ENCODE measurements at regions not wholly inside any gene's neighbourhood (a gene's known extent, or its start where the extent isn't known, plus 50 kb on each side); places are given as distances from the start of the nearest gene placed in this dataset.

GRCh38 chr1:185495898-185496297, 178.9 kb upstream of the IVNS1ABP start:
- peak; percentile 60 for DNase-seq

- no peak for DNase-seq
Measured at GRCh38 chr1:185495007-185495406, 178.0 kb upstream of the IVNS1ABP start.

GRCh38 chr1:185492089-185492825, 175.2 kb upstream of the IVNS1ABP start:
- no peak for DNase-seq

GRCh38 chr1:185491604-185492003, 174.6 kb upstream of the IVNS1ABP start:
- no peak for DNase-seq

GRCh38 chr1:185490924-185491323, 173.9 kb upstream of the IVNS1ABP start:
- no peak for DNase-seq

- no peak for DNase-seq
Measured at GRCh38 chr1:185489406-185489805, 172.4 kb upstream of the IVNS1ABP start.

GRCh38 chr1:185488808-185489207, 171.8 kb upstream of the IVNS1ABP start:
- DNase-seq, result no peak

- DNase-seq, result no peak
Measured at GRCh38 chr1:185487936-185488335, 170.9 kb upstream of the IVNS1ABP start.

DNA sequence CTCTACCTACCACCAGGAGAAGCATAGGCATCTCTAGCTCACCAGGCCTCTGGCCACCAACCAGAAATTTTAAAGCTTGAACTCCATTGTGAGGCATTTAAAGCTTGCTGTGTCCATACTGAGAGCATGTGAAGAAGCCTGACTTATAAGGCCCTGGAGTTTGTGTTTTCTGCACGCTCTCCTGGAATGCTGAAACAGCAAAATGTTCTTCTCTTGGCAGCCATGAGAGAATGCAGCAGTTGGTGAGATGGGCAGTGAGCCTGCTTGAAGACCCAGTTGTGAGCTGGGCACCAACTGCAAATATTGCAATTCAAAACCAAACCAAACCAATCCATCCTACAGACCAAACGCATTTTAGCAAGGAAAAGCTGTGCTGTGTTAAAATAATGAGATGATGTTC, 170.0 kb upstream of the IVNS1ABP start:
- no peak for DNase-seq

GRCh38 chr1:185486346-185486745, 169.3 kb upstream of the IVNS1ABP start:
- no peak for DNase-seq

DNA sequence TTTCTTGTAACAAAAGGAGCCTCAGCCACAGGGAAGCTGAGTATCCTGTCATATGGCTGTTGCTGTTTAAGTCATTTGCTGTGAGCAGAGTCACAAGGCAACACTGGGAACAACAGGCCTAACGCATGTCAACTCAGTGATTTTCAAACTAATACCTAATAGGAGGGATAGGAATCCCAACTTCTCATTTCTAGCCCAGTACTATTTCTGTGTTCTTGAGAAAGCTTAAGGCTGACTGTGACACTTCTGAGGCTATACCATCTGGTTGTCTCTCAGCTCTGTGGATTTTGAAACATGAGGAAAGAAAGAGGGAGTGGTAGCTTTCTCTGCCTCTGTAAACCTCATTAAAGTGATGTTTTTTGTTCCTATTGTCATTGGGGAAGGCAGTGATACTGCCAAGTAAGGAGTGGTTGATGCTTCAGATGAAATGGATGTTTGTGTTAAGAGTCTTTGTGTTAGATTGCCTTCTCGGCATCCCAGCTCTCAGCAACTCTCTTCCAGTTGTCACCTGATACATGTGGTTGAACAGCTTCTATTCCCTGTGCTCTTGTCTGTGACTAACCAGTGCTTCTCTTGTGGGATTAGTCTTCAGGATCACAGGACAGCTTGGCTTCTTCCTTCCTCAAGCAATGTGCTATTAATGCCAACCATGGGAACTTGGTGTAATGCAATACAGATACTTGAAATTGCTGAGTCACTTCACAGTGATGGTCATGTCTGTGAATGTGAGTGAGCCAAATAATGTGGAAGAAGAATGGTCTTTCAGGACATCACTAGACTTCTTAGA, 166.8 kb upstream of the IVNS1ABP start:
- DNase-seq, result peak; percentile 62

DNA sequence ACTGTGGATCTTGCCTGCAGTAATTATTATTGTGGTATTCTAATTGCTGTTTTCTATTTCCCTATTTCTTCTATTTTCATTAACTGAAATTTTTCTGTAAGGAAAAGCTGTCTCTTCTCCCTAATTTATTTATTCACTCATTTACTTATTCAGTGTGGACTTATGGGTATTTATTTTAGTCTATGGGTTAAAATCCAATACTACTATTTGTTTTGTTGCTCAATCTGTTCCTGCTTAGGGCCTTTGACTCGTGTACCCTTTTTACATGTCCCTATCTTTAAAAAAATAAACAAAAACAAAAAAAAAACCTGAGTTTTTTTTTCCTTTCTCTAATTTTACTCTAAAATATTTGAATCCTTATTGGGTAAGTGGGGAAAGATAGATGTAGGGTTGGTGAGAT, 166.2 kb upstream of the IVNS1ABP start:
- no peak for DNase-seq

DNA sequence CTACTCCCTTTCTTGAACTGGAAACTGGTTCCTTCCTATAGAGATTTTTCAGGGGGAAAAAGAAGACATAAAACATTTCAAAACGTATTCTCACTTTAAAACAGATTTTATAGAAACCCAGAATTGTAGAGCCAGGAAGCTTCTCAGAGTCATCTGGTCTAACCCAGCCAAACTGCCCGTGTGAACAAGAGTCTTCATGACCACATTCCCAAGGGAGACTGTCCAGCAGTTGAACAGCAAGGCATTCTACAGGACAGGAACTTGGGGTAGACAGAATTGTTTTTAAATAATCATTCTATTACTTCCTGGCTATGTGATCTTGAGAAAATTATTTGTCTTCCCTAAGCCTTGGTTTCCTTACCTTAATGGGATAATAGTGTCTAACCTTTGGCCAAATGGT, 163.5 kb upstream of the IVNS1ABP start:
- DNase-seq, result no peak

GRCh38 chr1:185479796-185480195, 162.8 kb upstream of the IVNS1ABP start:
- DNase-seq, result peak; percentile 9

DNA sequence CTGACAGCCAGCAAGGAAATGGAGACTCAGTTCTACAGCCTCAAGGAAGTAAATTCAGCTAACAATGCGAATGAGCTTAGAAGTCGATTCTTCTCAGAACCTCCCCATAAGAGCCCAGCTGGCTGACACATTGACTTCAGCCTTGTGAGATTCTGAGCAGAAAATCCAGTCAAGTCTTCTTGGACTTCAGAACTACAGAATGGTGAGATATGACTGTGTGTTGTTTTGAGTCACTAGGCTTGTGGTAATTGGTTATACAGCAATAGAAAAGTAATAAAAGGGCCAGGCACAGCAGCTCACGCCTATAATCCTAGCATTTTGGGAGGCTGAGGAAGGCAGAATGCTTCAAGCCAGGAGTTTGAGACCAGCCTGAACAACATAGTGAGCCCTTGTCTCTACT, 161.8 kb upstream of the IVNS1ABP start:
- no peak for DNase-seq

DNA sequence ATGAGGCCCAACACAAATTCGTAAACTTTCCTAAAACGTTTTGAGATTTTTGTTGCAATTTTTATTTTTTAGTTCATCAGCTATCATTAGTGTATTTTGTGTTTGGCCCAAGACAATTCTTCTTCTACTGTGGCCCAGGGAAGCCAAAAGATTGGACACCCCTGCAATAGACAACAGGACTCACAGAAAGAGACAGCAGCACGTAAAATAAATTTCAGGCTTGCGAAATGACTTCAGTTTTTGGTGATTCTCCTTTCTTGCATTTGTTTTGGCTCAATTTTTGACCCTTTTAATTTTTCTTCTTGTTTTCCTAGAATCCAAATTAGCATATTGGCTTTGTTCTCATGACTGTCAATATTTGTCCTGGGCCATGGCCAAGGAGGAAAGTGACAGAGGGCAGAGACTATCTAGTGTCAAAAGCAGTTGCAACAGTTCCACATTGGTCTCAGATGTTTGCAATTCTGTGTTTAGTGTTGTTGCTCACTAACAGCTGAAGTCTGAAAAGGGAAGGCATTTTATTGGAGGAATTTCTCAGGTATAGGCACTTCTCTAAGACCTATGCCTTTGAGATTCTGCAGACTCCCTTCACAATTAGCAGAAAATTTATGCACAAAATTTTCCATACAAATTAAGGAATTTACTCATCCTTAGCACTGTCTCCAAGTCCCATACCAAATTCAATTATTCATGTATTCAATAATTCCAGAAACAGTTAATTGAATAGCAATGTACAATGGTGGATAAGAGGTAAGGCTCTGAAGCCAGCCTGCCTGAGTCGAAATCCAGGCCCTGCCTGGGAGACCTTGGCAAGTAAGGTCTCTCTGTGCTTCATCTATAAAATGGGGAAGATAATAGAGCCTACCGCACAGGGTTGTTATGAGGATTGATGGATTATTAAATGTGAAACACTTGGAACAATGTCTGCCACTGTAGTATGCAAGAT, 160.9 kb upstream of the IVNS1ABP start:
- DNase-seq, result no peak

DNA sequence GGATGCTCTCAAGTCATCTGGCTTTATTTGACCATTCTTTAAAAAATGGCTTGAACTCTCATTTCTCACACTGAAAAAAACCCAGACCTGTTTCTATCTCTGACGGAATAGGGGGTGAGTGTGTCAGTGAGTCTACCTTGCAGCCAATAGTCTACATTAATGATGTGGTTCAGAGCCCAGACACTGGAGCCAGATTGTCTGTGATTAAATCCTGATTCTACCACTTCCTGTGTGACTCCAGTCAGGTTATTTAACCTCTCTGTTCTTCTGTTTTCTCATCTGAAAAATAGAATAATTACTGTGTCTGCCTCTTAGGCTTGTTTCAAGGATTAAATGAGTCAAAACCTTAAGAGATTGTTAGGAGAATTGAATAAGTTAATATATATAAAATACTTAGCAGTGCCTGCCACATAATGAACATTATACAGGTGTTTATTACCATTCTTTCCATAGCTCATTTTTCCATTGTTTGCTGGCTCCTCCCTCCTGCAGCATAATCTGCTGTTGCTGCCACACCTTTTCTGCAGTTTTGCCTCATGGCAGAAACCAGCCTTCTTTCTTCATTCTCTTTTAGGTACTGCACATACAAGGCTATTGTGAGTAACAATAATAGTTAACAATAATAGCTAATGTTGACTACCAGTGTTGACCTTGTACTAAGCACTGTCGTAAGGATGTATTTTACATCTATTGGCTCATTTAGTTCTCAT, 157.6 kb upstream of the IVNS1ABP start:
- DNase-seq, result no peak

GRCh38 chr1:185473186-185473585, 156.1 kb upstream of the IVNS1ABP start:
- no peak for DNase-seq

DNA sequence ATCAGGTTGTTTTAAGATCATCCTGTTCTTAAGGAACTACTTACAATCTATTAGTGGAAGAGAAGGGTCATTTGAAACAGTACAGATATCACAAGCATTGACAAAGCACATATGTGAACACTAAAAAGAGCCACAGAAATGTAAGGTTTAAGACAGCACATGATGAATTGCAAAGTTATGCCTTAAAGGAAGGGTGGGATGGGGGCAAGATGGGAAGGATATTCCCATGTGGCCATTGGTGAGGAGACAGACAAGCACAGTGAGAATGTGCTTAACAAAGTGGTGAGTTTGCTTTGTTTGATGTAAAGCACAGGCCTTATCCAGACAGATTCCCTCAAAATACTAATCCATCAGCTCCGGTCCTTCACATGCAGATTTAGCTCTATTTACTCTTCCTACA, 151.6 kb upstream of the IVNS1ABP start:
- no peak for DNase-seq

GRCh38 chr1:185467122-185467521, 150.1 kb upstream of the IVNS1ABP start:
- DNase-seq, result no peak

DNA sequence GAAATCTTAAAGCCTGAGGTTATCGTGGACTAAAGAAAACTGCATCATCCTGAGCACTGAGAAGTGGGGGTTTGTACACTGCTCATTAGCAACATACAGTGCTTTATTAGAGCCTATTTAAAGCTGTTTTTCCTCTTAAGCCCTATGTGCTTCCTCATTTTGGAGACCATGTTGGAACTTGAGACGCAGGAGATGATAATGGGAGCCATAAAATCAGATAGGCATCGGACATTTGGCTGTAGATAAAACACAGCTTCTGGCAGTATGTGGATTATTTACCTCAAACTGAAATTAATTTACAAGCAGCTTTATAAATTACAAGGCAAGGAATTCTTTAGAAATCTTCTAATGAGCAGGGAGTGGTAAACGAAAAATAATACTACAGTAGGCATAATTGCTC, 147.7 kb upstream of the IVNS1ABP start:
- no peak for DNase-seq

GRCh38 chr1:185463433-185463832, 146.4 kb upstream of the IVNS1ABP start:
- DNase-seq, result no peak

DNA sequence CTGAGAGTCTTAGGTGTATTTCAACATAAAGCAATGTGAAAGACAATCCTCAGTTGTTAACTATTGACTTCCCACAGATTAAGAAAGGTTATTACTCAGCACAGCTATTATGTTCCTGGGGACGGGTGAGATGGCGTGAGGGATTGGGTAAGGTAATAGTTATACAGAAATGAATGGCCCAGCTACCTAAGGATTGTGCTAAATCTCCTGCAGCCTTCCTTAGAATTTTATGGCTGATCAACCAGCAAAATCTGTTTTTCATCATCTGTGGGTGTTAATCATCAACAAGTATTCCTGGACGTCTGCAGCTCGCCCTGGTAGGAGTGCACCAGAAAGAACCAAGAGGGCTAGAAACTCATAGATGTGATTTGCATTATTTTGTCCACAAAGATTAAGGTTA, 146.0 kb upstream of the IVNS1ABP start:
- DNase-seq, result no peak
